ENCODE measurements at regions not wholly inside any gene's neighbourhood (a gene's known extent, or its start where the extent isn't known, plus 50 kb on each side); places are given as distances from the start of the nearest gene placed in this dataset.
"Not testable (repeated sequence)": the region's sequence is repeated elsewhere in the genome, so short reads cannot be mapped to it uniquely, and the experiment has no call there.

DNA sequence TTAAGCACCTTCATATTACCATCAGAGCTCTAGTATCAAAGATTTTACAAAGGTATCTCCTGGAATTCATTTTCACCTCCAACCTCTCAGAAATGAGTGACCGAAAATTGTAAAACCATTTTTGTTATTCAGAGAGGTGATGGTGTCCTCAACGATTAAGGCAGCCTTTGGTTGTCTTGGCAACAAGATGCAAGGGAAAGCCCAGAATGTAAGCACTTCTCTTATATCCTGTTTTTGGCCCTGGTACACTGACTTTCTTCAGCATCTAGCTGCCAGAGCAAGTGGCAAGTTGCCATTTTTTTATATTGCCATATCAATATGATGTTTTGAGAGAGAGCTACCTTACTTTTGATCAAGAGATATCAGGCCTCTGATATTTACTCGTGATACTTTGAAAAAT, 384.9 kb upstream of the NECTIN3 start:
- Mint-ChIP-seq H3K4me1 (peaks cover 16% of the 10 kb centered on the region), H3K36me3 (ENCODE audit: low read depth) (no peaks in the 10 kb centered on the region), H3K27ac (no peak overlapping the region), H3K4me3 (no peak overlapping the region), H3K27me3 (ENCODE audit: insufficient read depth) (no peaks in the 10 kb centered on the region), H3K9me3 (no peaks in the 10 kb centered on the region)
- Histone ChIP-seq H3K9me3 (ENCODE audit: control insufficient read depth, low read length) (no peaks in the 10 kb centered on the region), H3K4me1 (ENCODE audit: control insufficient read depth, insufficient read depth, low read length) (no peaks in the 10 kb centered on the region), H3K9ac (ENCODE audit: extremely low read depth, low read length, poor library complexity, severe bottlenecking) (no peak overlapping the region), H3K36me3 (ENCODE audit: control insufficient read depth, insufficient read depth, low read length) (no peaks in the 10 kb centered on the region), H3K27ac (ENCODE audit: low read depth, low read length) (no peak overlapping the region), H3K27me3 (ENCODE audit: control insufficient read depth, insufficient read depth, low read length, poor library complexity, severe bottlenecking) (no peaks in the 10 kb centered on the region), H3K4me3 (ENCODE audit: low read length) (no peak overlapping the region)
- WGBS, 2 experiments (ENCODE audit: insufficient coverage in 1 of 2, insufficient read length in 1 of 2) = 44 to 89% methylated on average over 1 to 3 of the region's 3 CpGs
- DNase-seq = no peak
- TF ChIP-seq, protein P1, sequence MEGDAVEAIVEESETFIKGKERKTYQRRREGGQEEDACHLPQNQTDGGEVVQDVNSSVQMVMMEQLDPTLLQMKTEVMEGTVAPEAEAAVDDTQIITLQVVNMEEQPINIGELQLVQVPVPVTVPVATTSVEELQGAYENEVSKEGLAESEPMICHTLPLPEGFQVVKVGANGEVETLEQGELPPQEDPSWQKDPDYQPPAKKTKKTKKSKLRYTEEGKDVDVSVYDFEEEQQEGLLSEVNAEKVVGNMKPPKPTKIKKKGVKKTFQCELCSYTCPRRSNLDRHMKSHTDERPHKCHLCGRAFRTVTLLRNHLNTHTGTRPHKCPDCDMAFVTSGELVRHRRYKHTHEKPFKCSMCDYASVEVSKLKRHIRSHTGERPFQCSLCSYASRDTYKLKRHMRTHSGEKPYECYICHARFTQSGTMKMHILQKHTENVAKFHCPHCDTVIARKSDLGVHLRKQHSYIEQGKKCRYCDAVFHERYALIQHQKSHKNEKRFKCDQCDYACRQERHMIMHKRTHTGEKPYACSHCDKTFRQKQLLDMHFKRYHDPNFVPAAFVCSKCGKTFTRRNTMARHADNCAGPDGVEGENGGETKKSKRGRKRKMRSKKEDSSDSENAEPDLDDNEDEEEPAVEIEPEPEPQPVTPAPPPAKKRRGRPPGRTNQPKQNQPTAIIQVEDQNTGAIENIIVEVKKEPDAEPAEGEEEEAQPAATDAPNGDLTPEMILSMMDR (conservative IDR thresholded peaks at IDR 0.05) = no peak

DNA sequence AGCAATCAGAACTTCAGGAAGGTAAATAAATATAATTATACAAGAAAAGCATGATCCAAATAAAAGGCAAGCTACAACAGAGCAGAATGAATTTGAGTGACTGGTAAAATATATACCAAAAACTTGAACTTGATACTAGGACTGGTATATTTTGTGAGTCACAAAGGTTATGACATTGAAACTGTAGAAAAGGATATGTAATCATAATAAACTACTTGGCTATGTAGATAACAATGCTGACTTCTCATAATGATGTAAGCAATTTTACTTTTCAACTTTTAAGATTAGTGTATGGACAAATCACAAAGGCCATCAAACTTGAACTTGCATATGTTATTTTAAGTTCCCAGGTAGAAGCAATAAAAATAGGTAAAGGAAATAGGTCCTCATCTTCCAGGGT, 384.5 kb upstream of the NECTIN3 start:
- H3K27me3 Mint-ChIP-seq (ENCODE audit: insufficient read depth) = no peaks in the 10 kb centered on the region
- DNase-seq = no peak
- H3K27ac ChIP-seq (ENCODE audit: low read depth, low read length) = no peak overlapping the region
- H3K4me1 ChIP-seq (ENCODE audit: control insufficient read depth, insufficient read depth, low read length) = no peaks in the 10 kb centered on the region
- H3K4me3 Mint-ChIP-seq = no peak overlapping the region
- no peak overlapping the region for H3K4me3 ChIP-seq (ENCODE audit: low read length)
- no peaks in the 10 kb centered on the region for H3K27me3 ChIP-seq (ENCODE audit: control insufficient read depth, insufficient read depth, low read length, poor library complexity, severe bottlenecking)
- H3K36me3 ChIP-seq (ENCODE audit: control insufficient read depth, insufficient read depth, low read length) = no peaks in the 10 kb centered on the region
- H3K4me1 Mint-ChIP-seq = peaks cover 16% of the 10 kb centered on the region
- TF ChIP-seq, protein P1 (conservative IDR thresholded peaks at IDR 0.05) = no peak
- no peaks in the 10 kb centered on the region for H3K36me3 Mint-ChIP-seq (ENCODE audit: low read depth)
- no peaks in the 10 kb centered on the region for H3K9me3 ChIP-seq (ENCODE audit: control insufficient read depth, low read length)
- no peaks in the 10 kb centered on the region for H3K9me3 Mint-ChIP-seq
- no peak overlapping the region for H3K27ac Mint-ChIP-seq
- H3K9ac ChIP-seq (ENCODE audit: extremely low read depth, low read length, poor library complexity, severe bottlenecking) = no peak overlapping the region

DNA sequence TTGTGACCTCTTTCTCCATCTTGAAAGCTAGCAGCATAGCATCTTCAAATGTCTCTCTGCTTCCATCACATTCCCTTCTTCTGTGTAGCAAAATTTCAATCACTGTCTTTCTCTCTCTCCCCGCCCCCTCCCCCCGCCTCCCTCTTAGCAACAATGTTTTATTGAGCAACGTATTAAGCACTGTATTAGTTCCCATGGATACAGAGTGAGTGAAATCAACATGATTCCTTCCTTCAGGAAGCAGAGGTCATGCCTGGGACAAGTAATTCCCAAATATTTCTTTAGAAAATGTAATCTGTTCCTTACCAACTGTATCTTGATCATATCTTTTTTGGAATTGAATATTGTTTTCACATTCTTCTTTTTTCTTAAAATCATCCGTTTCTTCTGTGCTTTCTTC, 373.7 kb upstream of the NECTIN3 start:
- no peaks in the 10 kb centered on the region for H3K4me1 ChIP-seq (ENCODE audit: control insufficient read depth, insufficient read depth, low read length)
- no peak overlapping the region for H3K9ac ChIP-seq (ENCODE audit: extremely low read depth, low read length, poor library complexity, severe bottlenecking)
- Mint-ChIP-seq H3K9me3 (peaks cover 7% of the 10 kb centered on the region), H3K27me3 (ENCODE audit: insufficient read depth) (no peaks in the 10 kb centered on the region), H3K27ac (no peak overlapping the region), H3K36me3 (ENCODE audit: low read depth) (no peaks in the 10 kb centered on the region), H3K4me1 (no peaks in the 10 kb centered on the region), H3K4me3 (no peak overlapping the region)
- TF ChIP-seq, protein P1 (conservative IDR thresholded peaks at IDR 0.05) = no peak
- peaks cover 11% of the 10 kb centered on the region for H3K9me3 ChIP-seq (ENCODE audit: control insufficient read depth, low read length)
- no peak for DNase-seq
- no peaks in the 10 kb centered on the region for H3K36me3 ChIP-seq (ENCODE audit: control insufficient read depth, insufficient read depth, low read length)
- 90 to 100% methylated on average over 2 to 4 of the region's 4 CpGs for WGBS, 2 experiments (ENCODE audit: insufficient coverage in 1 of 2, insufficient read length in 1 of 2)
- no peak overlapping the region for H3K4me3 ChIP-seq (ENCODE audit: low read length)
- no peaks in the 10 kb centered on the region for H3K27me3 ChIP-seq (ENCODE audit: control insufficient read depth, insufficient read depth, low read length, poor library complexity, severe bottlenecking)
- H3K27ac ChIP-seq (ENCODE audit: low read depth, low read length) = no peak overlapping the region

DNA sequence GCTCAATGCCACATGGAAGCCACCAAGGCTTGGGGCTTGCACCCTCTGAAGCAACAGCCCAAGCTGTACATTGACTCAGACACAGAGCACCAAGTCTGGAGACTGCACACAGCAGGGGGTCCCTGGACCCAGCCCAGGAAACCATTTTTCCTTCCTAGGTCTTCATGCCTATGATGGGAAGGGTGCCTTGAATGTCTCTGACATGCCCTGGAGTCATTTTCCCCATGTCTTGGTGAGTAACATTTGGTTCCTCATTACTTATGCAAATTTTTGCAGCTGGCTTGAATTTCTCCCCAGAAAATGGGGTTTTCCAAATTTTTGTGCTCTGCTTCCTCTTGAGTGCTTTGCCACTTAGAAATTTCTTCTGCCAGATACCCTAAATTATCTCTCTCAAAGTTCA, 367.3 kb upstream of the NECTIN3 start:
- not testable (repeated sequence) for H3K27ac Mint-ChIP-seq; H3K4me1 Mint-ChIP-seq; H3K27me3 ChIP-seq (ENCODE audit: control insufficient read depth, insufficient read depth, low read length, poor library complexity, severe bottlenecking); H3K9ac ChIP-seq (ENCODE audit: extremely low read depth, low read length, poor library complexity, severe bottlenecking); H3K36me3 ChIP-seq (ENCODE audit: control insufficient read depth, insufficient read depth, low read length); H3K36me3 Mint-ChIP-seq (ENCODE audit: low read depth); DNase-seq; H3K27ac ChIP-seq (ENCODE audit: low read depth, low read length); H3K4me3 ChIP-seq (ENCODE audit: low read length); H3K4me1 ChIP-seq (ENCODE audit: control insufficient read depth, insufficient read depth, low read length); H3K27me3 Mint-ChIP-seq (ENCODE audit: insufficient read depth); H3K4me3 Mint-ChIP-seq
- H3K9me3 ChIP-seq (ENCODE audit: control insufficient read depth, low read length) = peaks cover 28% of the 10 kb centered on the region
- H3K9me3 Mint-ChIP-seq = peaks cover 39% of the 10 kb centered on the region

Data from endodermal cell (in vitro differentiated cells).